Smooth muscle cell (in vitro differentiated cells): ENCODE measurements at regions not wholly inside any gene's neighbourhood (a gene's known extent, or its start where the extent isn't known, plus 50 kb on each side); places are given as distances from the start of the nearest gene placed in this dataset.
A peak's percentile ranks its signal among the peaks of the same experiment; 100 is the strongest.

ENCODE experiments used
- DNase-seq: peaks from one replicate; lab custom pipeline; 2025; ENCODE audit not compliant: unreplicated experiment; lab: John Stamatoyannopoulos, UW
- H2AFZ ChIP-seq: fragments of 200-600 bp; sonication (generic); 2 replicates; pipeline ENCODE4 v1.6.0; 2016; ENCODE audit warnings: antibody characterized with exemption, low read depth, mild to moderate bottlenecking
- H3F3A ChIP-seq: fragments of 200-600 bp; sonication (generic); 2 replicates; pipeline ENCODE4 v1.6.0; 2017; ENCODE audit warnings: antibody characterized with exemption, low read depth
- H3K27ac ChIP-seq: fragments of 200-600 bp; sonication (generic); 2 replicates; pipeline ENCODE4 v1.5.1; 2016; ENCODE audit warnings: low read depth, mild to moderate bottlenecking
- H3K27me3 ChIP-seq: fragments of 200-600 bp; sonication (generic); 2 replicates; pipeline ENCODE4 v1.6.1; 2016; ENCODE audit warnings: low read depth, mild to moderate bottlenecking
- H3K36me3 ChIP-seq: fragments of 200-600 bp; sonication (generic); 2 replicates; pipeline ENCODE4 v1.5.1; 2016; ENCODE audit warnings: low read depth
- H3K4me1 ChIP-seq: fragments of 200-600 bp; sonication (generic); 2 replicates; pipeline ENCODE4 v1.5.1; 2016; ENCODE audit warnings: low read depth
- H3K4me2 ChIP-seq: fragments of 200-600 bp; sonication (generic); 2 replicates; pipeline ENCODE4 v1.6.0; 2016; ENCODE audit warnings: mild to moderate bottlenecking
- H3K4me3 ChIP-seq: fragments of 200-600 bp; sonication (generic); 2 replicates; pipeline ENCODE4 v1.5.1; 2016; ENCODE audit warnings: mild to moderate bottlenecking
- H3K79me2 ChIP-seq: fragments of 200-600 bp; sonication (generic); 2 replicates; pipeline ENCODE4 v1.6.0; 2016; ENCODE audit warnings: low read depth, mild to moderate bottlenecking
- H3K9ac ChIP-seq: fragments of 200-600 bp; sonication (generic); 2 replicates; pipeline ENCODE4 v1.6.0; 2016; ENCODE audit warnings: low read depth
- H3K9me3 ChIP-seq: fragments of 200-600 bp; sonication (generic); replicated peaks from 2 replicates; pipeline ENCODE4 v1.5.1; 2016; ENCODE audit warnings: low read depth
- H4K20me1 ChIP-seq: fragments of 200-600 bp; sonication (generic); 2 replicates; pipeline ENCODE4 v1.6.0; 2016; ENCODE audit warnings: low read depth
- WGBS: methylation state at CpG from one replicate; pipeline ENCODE4 v1.1.7; 2016; ENCODE audit warnings: low lambda C conversion rate; 5-methylcytosine and 5-hydroxymethylcytosine counted together
- TF ChIP-seq, protein P1 (sequence below): fragments of 200-600 bp; sonication (generic); IDR thresholded peaks from 2 replicates; pipeline ENCODE4 v1.5.1; 2017; ENCODE audit warnings: borderline replicate concordance, mild to moderate bottlenecking, antibody characterized with exemption; ENCODE audit not compliant: insufficient read depth, poor library complexity, severe bottlenecking

DNA sequence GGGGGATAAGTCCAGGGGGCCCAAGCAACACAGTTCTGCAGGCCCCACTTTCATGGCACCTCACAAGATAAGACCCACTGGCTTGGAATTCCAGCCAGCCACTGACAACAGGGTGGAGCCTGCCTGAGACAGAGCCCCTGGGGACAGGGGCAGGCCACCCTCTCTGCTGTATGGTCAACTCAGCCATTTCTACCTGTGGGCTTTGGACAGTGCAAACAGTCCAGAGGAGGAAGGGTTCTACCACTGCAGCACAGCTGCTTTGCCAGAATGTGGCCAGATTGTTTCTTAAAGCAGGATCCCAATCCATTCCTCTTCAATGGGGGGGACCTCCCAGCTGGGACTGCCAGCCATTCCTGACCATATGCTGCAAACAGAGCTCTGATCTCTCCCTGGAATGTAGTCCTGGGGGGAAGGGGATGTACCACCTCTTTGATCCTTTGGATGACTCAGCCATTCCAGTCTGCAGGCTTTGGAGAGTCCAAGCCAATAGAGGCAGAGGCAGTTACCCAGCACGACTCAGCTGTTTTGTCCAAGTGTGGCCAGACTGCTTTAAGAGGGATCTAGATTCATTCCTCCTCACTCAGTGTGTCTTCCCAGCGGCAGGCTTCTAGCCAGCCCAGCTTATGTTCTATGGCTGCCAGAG, 842.2 kb downstream of the EPHA7 start:
- Histone ChIP-seq H3K9ac (no peak overlapping the region), H3K79me2 (no peaks in the 10 kb centered on the region), H2AFZ (peak overlapping the region; percentile 14), H3K9me3 (peaks cover 5% of the 10 kb centered on the region), H3F3A (no peaks in the 10 kb centered on the region), H3K4me3 (no peak overlapping the region), H3K27me3 (no peaks in the 10 kb centered on the region), H3K4me2 (no peak overlapping the region), H3K4me1 (no peaks in the 10 kb centered on the region), H3K36me3 (no peaks in the 10 kb centered on the region), H3K27ac (peak overlapping the region; percentile 59), H4K20me1 (no peaks in the 10 kb centered on the region)
- TF ChIP-seq, protein P1, sequence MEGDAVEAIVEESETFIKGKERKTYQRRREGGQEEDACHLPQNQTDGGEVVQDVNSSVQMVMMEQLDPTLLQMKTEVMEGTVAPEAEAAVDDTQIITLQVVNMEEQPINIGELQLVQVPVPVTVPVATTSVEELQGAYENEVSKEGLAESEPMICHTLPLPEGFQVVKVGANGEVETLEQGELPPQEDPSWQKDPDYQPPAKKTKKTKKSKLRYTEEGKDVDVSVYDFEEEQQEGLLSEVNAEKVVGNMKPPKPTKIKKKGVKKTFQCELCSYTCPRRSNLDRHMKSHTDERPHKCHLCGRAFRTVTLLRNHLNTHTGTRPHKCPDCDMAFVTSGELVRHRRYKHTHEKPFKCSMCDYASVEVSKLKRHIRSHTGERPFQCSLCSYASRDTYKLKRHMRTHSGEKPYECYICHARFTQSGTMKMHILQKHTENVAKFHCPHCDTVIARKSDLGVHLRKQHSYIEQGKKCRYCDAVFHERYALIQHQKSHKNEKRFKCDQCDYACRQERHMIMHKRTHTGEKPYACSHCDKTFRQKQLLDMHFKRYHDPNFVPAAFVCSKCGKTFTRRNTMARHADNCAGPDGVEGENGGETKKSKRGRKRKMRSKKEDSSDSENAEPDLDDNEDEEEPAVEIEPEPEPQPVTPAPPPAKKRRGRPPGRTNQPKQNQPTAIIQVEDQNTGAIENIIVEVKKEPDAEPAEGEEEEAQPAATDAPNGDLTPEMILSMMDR = no peak
- no peak for DNase-seq
- 23% methylated on average over 2 of the region's 2 CpGs for WGBS

DNA sequence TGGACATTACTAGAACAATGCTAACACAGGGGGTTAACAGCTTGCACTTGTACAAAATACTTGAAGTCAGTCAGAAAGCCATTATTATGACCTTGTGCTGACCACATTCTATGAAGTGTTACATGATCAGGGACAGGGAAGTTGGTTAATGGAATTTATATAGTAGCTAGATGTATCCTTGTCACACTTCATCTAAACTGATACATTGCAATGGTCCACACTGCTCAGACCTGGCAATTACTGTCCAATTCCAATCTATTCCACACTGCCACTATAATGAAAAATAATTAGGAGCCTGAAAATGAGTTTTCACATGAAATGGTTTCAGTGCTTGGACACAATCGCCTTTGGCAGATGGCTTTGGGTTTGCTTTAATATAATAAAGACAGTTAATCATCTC, 850.8 kb downstream of the EPHA7 start:
- Histone ChIP-seq H2AFZ (no peak overlapping the region), H3K4me2 (no peak overlapping the region), H3K4me1 (no peaks in the 10 kb centered on the region), H3K79me2 (no peaks in the 10 kb centered on the region), H3K9ac (no peak overlapping the region), H3K9me3 (no peaks in the 10 kb centered on the region), H3K27ac (no peak overlapping the region), H3F3A (no peaks in the 10 kb centered on the region), H4K20me1 (no peaks in the 10 kb centered on the region), H3K4me3 (no peak overlapping the region), H3K27me3 (no peaks in the 10 kb centered on the region), H3K36me3 (no peaks in the 10 kb centered on the region)
- no peak for DNase-seq
- 82% methylated on average over 1 of the region's 1 CpG for WGBS
- TF ChIP-seq, protein P1 = no peak

DNA sequence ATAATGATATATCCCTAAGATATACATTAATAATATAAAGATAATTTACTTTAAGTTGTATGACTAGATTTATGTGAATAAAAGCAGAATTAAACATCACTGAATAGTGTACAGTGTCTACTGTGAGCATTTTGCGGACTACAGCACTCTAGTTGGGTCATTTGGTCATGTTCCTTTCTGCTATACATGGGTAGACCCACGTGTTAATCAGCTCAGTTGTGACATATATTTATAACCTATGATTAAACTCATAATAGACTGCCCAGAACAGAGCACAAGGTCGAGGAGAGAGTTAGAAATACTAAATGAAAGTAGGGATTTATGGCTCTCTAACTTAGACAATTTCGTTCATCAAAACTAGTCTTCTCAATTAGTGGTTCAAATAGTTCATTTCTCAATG, 852.7 kb downstream of the EPHA7 start:
- H3F3A ChIP-seq = no peaks in the 10 kb centered on the region
- no peak overlapping the region for H3K27ac ChIP-seq
- no peaks in the 10 kb centered on the region for H3K36me3 ChIP-seq
- no peak overlapping the region for H3K4me2 ChIP-seq
- H3K4me1 ChIP-seq = no peaks in the 10 kb centered on the region
- no peak for DNase-seq
- H3K4me3 ChIP-seq = no peak overlapping the region
- no peak overlapping the region for H3K9ac ChIP-seq
- H3K79me2 ChIP-seq = no peaks in the 10 kb centered on the region
- no peaks in the 10 kb centered on the region for H4K20me1 ChIP-seq
- TF ChIP-seq, protein P1 = no peak
- no peaks in the 10 kb centered on the region for H3K27me3 ChIP-seq
- no peak overlapping the region for H2AFZ ChIP-seq
- WGBS = 77% methylated on average over 4 of the region's 4 CpGs
- H3K9me3 ChIP-seq = no peaks in the 10 kb centered on the region

DNA sequence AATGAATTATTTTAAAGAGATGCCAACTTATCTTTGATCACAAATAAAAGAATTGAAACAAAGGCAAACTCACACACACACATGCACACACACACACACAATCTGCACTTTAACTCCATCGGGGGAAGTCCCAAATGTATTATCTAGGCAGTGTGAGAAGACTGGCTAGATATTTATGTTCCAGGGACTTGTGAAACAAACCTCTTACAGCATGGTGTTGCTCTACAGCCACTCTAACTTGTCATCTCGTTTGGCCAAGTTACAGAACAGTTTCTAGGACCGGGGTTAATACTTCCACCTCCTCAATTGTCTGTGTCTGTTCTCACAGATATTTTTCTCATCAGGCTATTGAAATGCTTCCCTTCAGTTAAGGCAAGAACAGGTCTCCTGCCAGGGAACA, 855.0 kb downstream of the EPHA7 start:
- TF ChIP-seq, protein P1 = no peak
- H2AFZ ChIP-seq = peak overlapping the region; percentile 42
- no peaks in the 10 kb centered on the region for H3K79me2 ChIP-seq
- 64% methylated on average over 3 of the region's 3 CpGs for WGBS
- H3K9ac ChIP-seq = no peak overlapping the region
- H3K27me3 ChIP-seq = no peaks in the 10 kb centered on the region
- H3K36me3 ChIP-seq = no peaks in the 10 kb centered on the region
- no peak overlapping the region for H3K4me2 ChIP-seq
- H3K4me3 ChIP-seq = no peak overlapping the region
- no peaks in the 10 kb centered on the region for H4K20me1 ChIP-seq
- no peak overlapping the region for H3K27ac ChIP-seq
- DNase-seq = no peak
- no peaks in the 10 kb centered on the region for H3F3A ChIP-seq
- H3K9me3 ChIP-seq = no peaks in the 10 kb centered on the region
- no peaks in the 10 kb centered on the region for H3K4me1 ChIP-seq
